ENCODE measurements at regions not wholly inside any gene's neighbourhood (a gene's known extent, or its start where the extent isn't known, plus 50 kb on each side); places are given as distances from the start of the nearest gene placed in this dataset.

DNA sequence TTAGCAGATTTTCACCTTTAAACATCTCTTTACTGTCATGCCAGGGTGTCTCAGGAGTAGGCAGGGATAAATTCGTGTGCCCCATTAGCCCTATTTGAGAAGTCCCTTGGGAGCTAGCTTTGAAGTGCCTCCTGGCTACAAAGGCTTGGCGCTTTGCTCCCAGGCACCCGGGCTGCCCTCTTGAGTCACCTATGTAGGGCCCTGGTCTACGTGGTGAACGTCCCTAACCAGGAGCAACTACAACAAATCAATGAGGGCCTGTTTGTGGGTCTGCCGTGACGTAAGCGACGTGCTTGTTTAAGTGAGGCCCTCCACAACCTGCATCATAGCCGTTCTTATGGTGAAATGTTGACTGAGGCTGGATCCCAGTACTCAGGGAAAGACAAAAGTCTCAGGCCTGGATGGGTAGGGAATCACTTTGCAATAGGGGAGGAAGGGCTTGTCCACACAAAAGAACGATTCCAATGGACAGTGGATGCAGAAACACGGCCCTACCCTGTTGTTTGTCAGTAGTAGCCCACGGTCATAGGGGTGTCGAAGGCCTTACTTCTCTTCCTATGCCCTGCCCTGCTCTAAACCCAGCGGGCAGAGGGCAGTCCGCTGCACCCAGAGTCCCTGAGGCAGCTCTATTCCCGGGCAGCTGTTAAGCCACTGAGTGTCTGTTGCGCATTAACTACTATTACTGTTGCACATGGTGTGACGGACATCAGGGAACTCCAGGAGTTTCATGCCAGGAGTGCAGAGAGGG, 93.9 kb downstream of the INHBB start:
- no peak for DNase-seq (ENCODE audit: low read depth in 3 of 3, low spot score in 2 of 3)

- DNase-seq (ENCODE audit: low read depth in 3 of 3, low spot score in 2 of 3): no peak
Measured at GRCh38 chr2:120440521-120441350, 94.8 kb downstream of the INHBB start.

DNA sequence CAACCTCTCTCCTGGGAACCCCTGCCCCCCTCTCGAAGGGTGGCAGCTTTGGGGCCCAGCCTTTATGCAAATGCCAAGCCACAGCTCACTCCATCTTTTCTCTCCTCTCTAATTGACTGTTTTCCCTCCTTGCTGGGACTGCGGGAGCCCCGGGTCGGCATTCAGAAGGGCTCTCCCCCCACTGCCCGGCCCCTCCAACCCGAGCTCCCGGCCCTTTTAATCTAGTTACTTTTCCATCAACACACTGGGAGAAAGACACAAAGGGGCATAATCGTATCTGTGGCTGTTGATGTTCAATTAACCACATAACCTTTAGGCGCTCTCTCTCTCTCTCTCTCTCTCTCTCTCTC, 95.4 kb downstream of the INHBB start:
- DNase-seq (ENCODE audit: low read depth in 3 of 3, low spot score in 2 of 3): no peak

DNA sequence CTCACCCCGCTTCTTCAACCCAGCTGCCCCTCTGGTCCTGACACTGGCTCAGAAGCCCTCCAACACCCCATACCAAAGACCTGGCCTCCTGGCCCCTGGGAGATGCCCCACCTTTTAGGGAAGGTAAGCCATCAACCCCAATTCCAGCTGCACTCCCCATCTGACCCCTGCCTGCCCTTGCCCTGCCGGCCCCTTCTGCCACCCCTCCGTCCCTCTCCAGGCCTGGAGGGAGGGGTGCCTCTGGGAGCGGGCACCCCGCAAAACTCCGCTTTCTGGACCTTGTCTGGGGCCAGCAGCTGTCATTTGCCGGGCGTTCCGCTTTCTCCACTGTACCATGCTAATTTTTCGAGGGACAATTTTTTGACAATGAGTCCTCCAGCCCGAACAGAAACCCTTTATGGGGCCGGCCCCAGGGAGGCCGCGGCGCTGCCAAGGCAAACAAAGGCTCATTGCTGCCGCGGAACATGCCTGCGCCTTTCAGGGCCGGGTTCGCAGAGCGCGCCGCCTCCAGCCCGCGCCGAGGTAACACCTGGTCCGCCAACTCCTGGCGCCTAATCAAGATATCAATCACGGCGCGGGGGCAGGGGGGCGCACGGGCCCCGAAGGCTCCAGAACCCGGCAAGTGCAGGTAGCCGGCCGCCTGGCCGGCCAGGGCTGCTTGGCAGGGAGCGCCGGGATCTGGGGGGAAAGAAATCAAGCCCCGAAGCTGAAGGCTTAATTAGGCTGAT, 96.0 kb downstream of the INHBB start:
- DNase-seq (ENCODE audit: low read depth in 3 of 3, low spot score in 2 of 3): no peak

GRCh38 chr2:120442541-120442922, 96.6 kb downstream of the INHBB start:
- DNase-seq (ENCODE audit: low read depth in 3 of 3, low spot score in 2 of 3): no peak

GRCh38 chr2:120442923-120443571, 97.1 kb downstream of the INHBB start:
- no peak for DNase-seq (ENCODE audit: low read depth in 3 of 3, low spot score in 2 of 3)

DNA sequence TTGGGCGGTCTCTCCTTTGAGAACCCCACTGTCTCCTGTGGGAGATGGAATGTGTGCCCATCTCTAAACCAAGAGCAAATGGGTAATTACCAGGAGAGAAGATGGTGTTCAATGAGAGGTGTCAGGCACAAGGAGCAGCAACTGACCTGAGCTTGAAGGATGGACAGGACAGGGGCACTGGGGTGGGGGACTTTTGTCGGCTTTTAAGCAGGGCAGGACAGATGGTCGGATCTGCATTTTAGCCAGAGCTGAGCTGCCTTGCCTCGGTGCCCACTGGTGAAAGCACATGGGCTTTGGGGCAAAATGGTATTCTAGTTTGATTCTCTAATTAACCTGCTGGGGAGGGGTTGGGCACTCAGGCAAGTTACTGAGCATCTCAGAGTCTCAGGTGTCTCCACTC, 98.0 kb downstream of the INHBB start:
- no peak for DNase-seq (ENCODE audit: low read depth in 3 of 3, low spot score in 2 of 3)

DNA sequence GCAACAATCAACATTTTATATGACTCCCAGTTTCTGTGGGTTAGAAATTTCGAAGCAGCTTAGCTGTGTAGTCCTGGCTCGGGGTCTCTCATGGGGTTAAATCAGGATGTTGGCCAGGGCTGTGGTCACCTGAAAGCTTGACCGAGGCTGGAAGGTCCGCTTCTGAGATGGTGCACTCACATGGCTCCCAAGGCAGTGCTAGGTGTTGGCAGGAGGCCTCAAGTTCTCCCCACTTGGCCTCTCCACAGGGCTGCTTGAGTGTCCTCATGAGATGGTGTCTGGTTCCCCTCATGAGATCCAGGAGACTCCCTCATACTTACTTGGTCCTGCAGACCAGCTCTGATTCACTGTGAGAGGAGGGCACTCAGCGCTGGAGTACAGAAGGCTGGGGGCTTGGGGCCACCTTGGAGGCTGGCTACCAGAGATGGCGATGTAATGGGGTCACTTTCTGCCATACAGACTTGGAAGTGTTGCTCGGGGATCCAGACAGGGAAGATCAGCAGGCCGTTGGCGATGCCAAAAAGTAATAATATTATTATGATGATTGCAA, 98.8 kb downstream of the INHBB start:
- no peak for DNase-seq (ENCODE audit: low read depth in 3 of 3, low spot score in 2 of 3)

GRCh38 chr2:120445449-120446143, 99.7 kb downstream of the INHBB start:
- no peak for DNase-seq (ENCODE audit: low read depth in 3 of 3, low spot score in 2 of 3)

DNA sequence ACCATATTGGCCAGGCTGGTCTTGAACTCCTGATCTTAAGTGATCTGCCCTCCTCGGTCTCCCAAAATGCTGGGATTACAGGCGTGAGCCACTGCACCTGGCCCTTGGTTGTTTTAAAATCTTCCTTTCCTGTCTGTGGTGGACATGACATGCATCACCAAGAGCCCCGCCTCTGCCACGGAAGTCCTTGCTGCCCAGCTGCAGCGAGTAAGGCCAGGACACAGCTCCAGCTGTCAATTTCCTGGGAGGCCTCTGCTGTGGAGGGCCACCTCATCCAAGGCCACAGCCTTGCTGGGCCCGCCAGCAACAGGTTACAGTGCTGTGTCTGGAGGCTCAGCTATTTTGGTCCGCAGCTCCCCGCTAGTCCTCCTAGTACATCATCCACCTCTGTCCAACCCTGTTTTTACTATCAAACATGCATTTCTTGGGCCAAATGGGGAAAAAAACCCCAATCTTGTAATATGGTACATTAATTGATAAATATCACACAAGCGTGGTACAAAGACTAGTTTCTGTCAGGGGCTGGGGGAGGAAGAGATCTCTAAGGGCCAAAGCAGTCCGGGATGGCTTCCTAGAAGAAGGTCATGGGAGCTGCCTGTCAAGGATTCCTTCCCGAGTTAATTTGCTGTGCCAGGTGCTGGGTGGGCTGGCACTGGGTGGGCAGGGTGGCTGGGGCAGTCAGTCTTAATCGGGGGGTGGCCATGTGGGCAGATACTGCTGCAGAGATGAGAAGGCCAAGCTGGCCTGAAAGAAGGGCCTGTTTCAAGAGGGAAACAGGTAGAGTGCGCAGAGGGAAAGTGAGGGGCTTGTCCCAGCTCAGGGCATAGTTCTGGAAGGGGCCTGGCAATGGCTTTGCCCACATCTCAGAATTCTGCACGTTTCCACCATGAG, 100.5 kb downstream of the INHBB start:
- DNase-seq (ENCODE audit: low read depth in 3 of 3, low spot score in 2 of 3): no peak

- no peak for DNase-seq (ENCODE audit: low read depth in 3 of 3, low spot score in 2 of 3)
Measured at GRCh38 chr2:120447127-120447785, 101.3 kb downstream of the INHBB start.

GRCh38 chr2:120448436-120448835, 102.5 kb downstream of the INHBB start:
- no peak for DNase-seq (ENCODE audit: low read depth in 3 of 3, low spot score in 2 of 3)

DNA sequence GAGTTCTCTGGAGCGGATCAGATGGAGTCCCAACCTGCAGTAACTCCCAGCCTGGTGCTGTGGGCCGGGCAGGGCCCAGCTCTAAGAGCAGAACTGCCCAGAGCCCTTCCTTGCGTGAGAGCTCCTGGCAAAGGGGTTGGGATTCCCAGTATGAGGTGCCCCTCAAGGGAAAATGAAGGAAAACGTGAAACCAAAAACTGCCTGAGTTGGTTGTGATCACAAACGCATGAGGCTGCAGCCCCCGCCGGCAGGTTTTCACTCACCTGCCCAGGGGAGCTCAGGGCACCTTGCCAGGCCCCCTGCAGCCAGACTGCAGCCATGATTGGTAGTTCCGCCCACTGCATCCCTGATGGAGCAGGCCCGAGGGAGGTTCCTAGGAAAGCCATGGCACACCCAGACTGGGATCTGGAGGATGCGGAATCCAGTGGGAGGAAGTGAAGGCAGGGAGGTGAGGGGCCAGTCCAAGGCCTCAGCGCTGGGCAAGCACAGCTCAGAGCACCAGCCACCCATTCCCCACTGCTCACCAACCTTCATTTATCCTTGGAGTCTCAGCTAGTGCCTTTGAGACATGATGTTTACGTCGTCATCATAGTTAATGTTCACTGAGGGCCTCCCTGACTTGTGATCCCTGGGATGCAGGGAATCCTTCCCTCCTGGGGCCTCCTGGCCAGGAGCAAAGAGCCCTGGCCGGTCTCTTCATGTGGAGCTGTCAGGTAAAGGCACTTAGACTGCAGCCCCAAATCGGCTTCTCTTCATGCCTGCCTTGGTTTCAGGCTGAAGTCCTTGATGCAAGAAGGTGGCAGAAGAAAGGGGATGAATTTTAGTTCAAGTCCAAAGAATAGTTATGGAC, 103.2 kb downstream of the INHBB start:
- no peak for DNase-seq (ENCODE audit: low read depth in 3 of 3, low spot score in 2 of 3)

- no peak for DNase-seq (ENCODE audit: low read depth in 3 of 3, low spot score in 2 of 3)
Measured at GRCh38 chr2:120450196-120450820, 104.4 kb downstream of the INHBB start.

GRCh38 chr2:120451334-120451733, 105.4 kb downstream of the INHBB start:
- DNase-seq (ENCODE audit: low read depth in 3 of 3, low spot score in 2 of 3): no peak

GRCh38 chr2:120452131-120452530, 106.2 kb downstream of the INHBB start:
- DNase-seq (ENCODE audit: low read depth in 3 of 3, low spot score in 2 of 3): no peak

DNA sequence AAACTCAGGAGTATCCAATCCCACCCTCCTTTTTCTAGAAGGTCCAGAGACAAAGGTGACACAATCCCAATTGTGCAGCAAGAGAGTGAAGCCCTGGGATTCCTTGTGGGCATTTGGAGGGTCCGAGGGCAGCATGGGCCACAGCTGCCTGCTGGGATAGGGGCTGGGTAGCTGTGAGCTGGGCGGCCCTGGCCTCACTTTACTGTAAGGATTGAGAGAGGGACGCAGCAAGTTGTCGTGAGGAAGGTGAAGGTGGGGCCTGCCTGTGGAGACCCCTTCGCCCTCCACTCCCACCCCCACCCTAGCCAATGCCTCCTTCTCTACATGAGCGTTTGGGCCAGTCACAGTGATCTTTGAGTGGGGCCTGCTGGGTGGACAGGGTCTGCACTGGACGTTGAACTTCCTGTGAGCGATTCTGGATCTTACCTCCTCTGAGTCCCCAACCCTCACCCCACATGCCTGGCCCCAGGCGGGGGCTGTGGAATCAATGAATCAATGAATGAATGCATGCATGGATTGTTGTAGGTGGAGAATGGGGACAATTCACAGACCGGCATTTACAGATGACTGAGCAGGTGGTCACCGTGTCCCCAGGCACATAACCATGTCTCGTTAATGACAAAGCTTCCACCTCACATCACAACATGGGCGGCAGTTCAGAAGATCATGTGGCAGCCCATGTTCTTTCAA, 107.2 kb downstream of the INHBB start:
- no peak for DNase-seq (ENCODE audit: low read depth in 3 of 3, low spot score in 2 of 3)

All from right renal cortex interstitium (tissue), 3 donors.